Astrocyte (in vitro differentiated cells and primary cell): ENCODE measurements at regions not wholly inside any gene's neighbourhood (a gene's known extent, or its start where the extent isn't known, plus 50 kb on each side); places are given as distances from the start of the nearest gene placed in this dataset.

Source experiments
- EZH2 ChIP-seq: IDR thresholded peaks from 2 replicates; pipeline ENCODE4 v1.6.1; 2012; ENCODE audit warnings: mild to moderate bottlenecking, low read length, inconsistent platforms; ENCODE audit not compliant: insufficient read depth
- TF ChIP-seq, protein P1 (sequence below): IDR thresholded peaks from 2 replicates; pipeline ENCODE4 v1.5.1; 2011; ENCODE audit warnings: low read depth, mild to moderate bottlenecking, inconsistent platforms, low read length, moderate library complexity; ENCODE audit not compliant: insufficient read depth

DNA sequence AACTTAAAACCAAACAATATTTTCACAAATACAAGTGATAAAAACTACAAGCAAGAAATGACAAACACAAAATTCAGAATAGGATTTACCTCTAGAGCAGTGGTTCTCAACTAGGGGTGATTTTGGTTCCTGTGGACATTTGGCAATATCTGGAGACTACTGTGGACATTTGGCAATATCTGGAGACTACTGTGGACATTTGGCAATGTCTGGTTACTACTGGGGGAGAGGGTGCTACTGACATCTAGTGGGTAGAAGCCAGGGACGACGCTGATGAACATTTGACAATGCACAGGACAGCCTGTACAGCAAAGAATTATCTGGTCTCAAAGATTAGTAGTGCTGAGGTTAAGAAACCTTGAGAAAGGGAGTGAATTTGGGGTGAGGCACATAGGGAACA, 169.8 kb downstream of the CLCN4 start:
- TF ChIP-seq, protein P1, sequence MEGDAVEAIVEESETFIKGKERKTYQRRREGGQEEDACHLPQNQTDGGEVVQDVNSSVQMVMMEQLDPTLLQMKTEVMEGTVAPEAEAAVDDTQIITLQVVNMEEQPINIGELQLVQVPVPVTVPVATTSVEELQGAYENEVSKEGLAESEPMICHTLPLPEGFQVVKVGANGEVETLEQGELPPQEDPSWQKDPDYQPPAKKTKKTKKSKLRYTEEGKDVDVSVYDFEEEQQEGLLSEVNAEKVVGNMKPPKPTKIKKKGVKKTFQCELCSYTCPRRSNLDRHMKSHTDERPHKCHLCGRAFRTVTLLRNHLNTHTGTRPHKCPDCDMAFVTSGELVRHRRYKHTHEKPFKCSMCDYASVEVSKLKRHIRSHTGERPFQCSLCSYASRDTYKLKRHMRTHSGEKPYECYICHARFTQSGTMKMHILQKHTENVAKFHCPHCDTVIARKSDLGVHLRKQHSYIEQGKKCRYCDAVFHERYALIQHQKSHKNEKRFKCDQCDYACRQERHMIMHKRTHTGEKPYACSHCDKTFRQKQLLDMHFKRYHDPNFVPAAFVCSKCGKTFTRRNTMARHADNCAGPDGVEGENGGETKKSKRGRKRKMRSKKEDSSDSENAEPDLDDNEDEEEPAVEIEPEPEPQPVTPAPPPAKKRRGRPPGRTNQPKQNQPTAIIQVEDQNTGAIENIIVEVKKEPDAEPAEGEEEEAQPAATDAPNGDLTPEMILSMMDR, result peak; percentile 12
- TF ChIP-seq EZH2, result no peak
